H1 (cell line): ENCODE measurements at regions not wholly inside any gene's neighbourhood (a gene's known extent, or its start where the extent isn't known, plus 50 kb on each side); places are given as distances from the start of the nearest gene placed in this dataset.

Experiments used
- KDM4A ChIP-seq: IDR thresholded peaks from one replicate; pipeline ENCODE4 v1.7.1; 2012; ENCODE audit warnings: low read depth, mild to moderate bottlenecking, moderate library complexity, low read length, inconsistent platforms; ENCODE audit not compliant: severe bottlenecking
- SIX5 ChIP-seq: IDR thresholded peaks from 2 replicates; pipeline ENCODE4 v1.6.1; 2011; ENCODE audit warnings: mild to moderate bottlenecking, low read depth, low read length
- TEAD4 ChIP-seq: IDR thresholded peaks from 2 replicates; pipeline ENCODE4 v1.6.1; 2012; ENCODE audit warnings: low read depth, low read length, inconsistent platforms, mixed read lengths
- TF ChIP-seq, protein P1 (sequence below): IDR thresholded peaks from 2 replicates; pipeline ENCODE4 v1.6.1; 2012; ENCODE audit warnings: inconsistent platforms
- TF ChIP-seq, protein P2 (sequence below): IDR thresholded peaks from 2 replicates; pipeline ENCODE4 v1.6.1; 2012; ENCODE audit warnings: inconsistent platforms

DNA sequence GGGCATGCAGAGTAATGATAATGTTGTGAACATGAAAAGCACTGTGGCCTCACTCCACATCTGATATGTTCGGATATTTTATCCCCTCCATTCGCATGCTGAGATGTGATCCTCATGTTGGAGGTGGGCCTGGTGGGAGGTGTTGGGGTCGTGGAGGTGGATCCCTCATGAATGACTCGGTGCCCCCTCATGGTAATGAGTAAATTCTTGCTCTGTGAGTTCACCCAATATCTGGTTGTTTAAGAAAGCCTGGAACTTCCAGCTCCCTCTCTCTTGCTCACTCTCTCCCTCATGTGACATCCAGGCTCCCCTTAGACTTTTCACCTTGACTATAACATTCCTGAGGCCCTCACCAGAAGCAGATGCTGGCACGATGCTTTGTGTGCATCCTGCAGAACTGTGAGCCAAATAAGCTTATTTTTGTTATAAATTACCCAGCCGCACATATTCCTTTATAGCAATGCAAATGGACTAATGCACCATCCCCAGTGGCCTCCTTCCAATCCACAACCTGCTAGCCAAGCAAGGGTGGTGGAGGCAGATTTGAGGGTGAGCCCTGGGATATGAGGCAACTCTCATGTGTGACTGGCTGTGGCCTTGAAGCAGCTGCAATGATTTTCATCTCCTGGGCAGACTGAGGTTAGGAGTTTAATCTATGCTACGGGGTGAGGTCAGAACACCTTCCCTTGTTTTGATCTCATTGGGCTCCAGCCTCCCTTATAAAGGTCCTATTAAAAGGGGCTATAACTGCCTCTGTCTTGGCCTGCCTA is 276.5 kb downstream of the ETS1 start (continued):
- TF ChIP-seq, protein P1, sequence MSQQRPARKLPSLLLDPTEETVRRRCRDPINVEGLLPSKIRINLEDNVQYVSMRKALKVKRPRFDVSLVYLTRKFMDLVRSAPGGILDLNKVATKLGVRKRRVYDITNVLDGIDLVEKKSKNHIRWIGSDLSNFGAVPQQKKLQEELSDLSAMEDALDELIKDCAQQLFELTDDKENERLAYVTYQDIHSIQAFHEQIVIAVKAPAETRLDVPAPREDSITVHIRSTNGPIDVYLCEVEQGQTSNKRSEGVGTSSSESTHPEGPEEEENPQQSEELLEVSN: no peak
- TF ChIP-seq KDM4A: no peak
- TF ChIP-seq, protein P2, sequence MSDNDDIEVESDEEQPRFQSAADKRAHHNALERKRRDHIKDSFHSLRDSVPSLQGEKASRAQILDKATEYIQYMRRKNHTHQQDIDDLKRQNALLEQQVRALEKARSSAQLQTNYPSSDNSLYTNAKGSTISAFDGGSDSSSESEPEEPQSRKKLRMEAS: no peak
- no peak for TF ChIP-seq SIX5
- TF ChIP-seq TEAD4: no peak
